WTC11 (cell line): ENCODE measurements at regions not wholly inside any gene's neighbourhood (a gene's known extent, or its start where the extent isn't known, plus 50 kb on each side); places are given as distances from the start of the nearest gene placed in this dataset.

Experiments used
- ATAC-seq: fragments of 200-7000 bp; cut with Tn5 transposase; 2 replicates; pipeline ENCODE4 v1.10.0; 2021; ENCODE audit warnings: mild to moderate bottlenecking, moderate library complexity
- CTCF ChIA-PET: fragments of 300-600 bp; sonication (Branson Sonifier 250); formaldehyde crosslinking; loops from one replicate; lab custom pipeline; 2021; ENCODE audit warnings: antibody characterized with exemption; lab: Charles Lee
- POLR2A ChIA-PET: fragments of 350-600 bp; sonication (Branson Sonifier 250); formaldehyde crosslinking; loops from one replicate; lab custom pipeline; 2021; ENCODE audit warnings: antibody characterized with exemption; lab: Charles Lee
- DNase-seq: peaks from one replicate; pipeline ENCODE4 v3.0.0; 2021; ENCODE audit warnings: low spot score
- H3K27ac Mint-ChIP-seq: 2 replicates; pipeline ENCODE4 v1.8.0; 2021; ENCODE audit warnings: mixed read lengths
- H3K27me3 Mint-ChIP-seq: 2 replicates; pipeline ENCODE4 v1.8.0; 2021; ENCODE audit warnings: low read depth, mild to moderate bottlenecking, moderate library complexity, mixed read lengths
- H3K36me3 Mint-ChIP-seq: 2 replicates; pipeline ENCODE4 v1.8.0; 2021; ENCODE audit warnings: mixed read lengths
- H3K4me1 Mint-ChIP-seq: 2 replicates; pipeline ENCODE4 v1.8.0; 2022; ENCODE audit warnings: mixed read lengths
- H3K4me3 Mint-ChIP-seq: 2 replicates; pipeline ENCODE4 v1.8.0; 2021; ENCODE audit warnings: mild to moderate bottlenecking, moderate library complexity, mixed read lengths
- H3K9me3 Mint-ChIP-seq: 2 replicates; pipeline ENCODE4 v1.8.0; 2021; ENCODE audit warnings: mixed read lengths
- ATF1 ChIP-seq: sonication (generic); formaldehyde crosslinking; IDR thresholded peaks from 2 replicates; pipeline ENCODE4 v1.8.1; 2023; ENCODE audit warnings: mild to moderate bottlenecking, moderate library complexity, missing genetic modification reagents
- ESRRA ChIP-seq: sonication (generic); formaldehyde crosslinking; IDR thresholded peaks from 2 replicates; pipeline ENCODE4 v1.8.1; 2022; ENCODE audit warnings: mild to moderate bottlenecking, missing genetic modification reagents, borderline replicate concordance
- FOXJ3 ChIP-seq: sonication (generic); formaldehyde crosslinking; IDR thresholded peaks from 2 replicates; pipeline ENCODE4 v1.9.0; 2021; ENCODE audit warnings: missing genetic modification reagents, mild to moderate bottlenecking, borderline replicate concordance
- GABPB1 ChIP-seq: sonication (generic); formaldehyde crosslinking; IDR thresholded peaks from 2 replicates; pipeline ENCODE4 v1.8.1; 2023; ENCODE audit warnings: mild to moderate bottlenecking, missing genetic modification reagents
- HMGA2 ChIP-seq: fragments of 250-450 bp; sonication (Bioruptor Pico); IDR thresholded peaks from 2 replicates; pipeline ENCODE4 v1.4.0; 2021; ENCODE audit warnings: mild to moderate bottlenecking, moderate library complexity
- NFATC4 ChIP-seq: fragments of 250-450 bp; sonication (Bioruptor Pico); IDR thresholded peaks from 2 replicates; pipeline ENCODE4 v1.9.0; 2021; ENCODE audit warnings: mild to moderate bottlenecking
- NR1H2 ChIP-seq: sonication (generic); formaldehyde crosslinking; IDR thresholded peaks from 2 replicates; pipeline ENCODE4 v1.9.0; 2021; ENCODE audit warnings: mild to moderate bottlenecking, moderate library complexity, missing genetic modification reagents
- OVOL2 ChIP-seq: fragments of 250-450 bp; sonication (Bioruptor Pico); IDR thresholded peaks from 2 replicates; pipeline ENCODE4 v1.9.0; 2021; ENCODE audit warnings: mild to moderate bottlenecking, borderline replicate concordance
- PRRX2 ChIP-seq: fragments of 250-450 bp; sonication (Bioruptor Pico); IDR thresholded peaks from 2 replicates; pipeline ENCODE4 v1.8.0; 2021; ENCODE audit warnings: mild to moderate bottlenecking
- SMAD3 ChIP-seq: sonication (generic); formaldehyde crosslinking; IDR thresholded peaks from 2 replicates; pipeline ENCODE4 v1.8.0; 2022; ENCODE audit warnings: missing genetic modification reagents, mild to moderate bottlenecking, borderline replicate concordance
- SMAD4 ChIP-seq: sonication (generic); formaldehyde crosslinking; IDR thresholded peaks from 2 replicates; pipeline ENCODE4 v1.8.0; 2022; ENCODE audit warnings: mild to moderate bottlenecking, missing genetic modification reagents
- TEAD1 ChIP-seq: sonication (generic); formaldehyde crosslinking; IDR thresholded peaks from 2 replicates; pipeline ENCODE4 v1.8.0; 2022; ENCODE audit warnings: mild to moderate bottlenecking, missing genetic modification reagents
- ZNF232 ChIP-seq: sonication (generic); formaldehyde crosslinking; IDR thresholded peaks from 2 replicates; pipeline ENCODE4 v1.8.0; 2022; ENCODE audit warnings: mild to moderate bottlenecking, missing genetic modification reagents
- ZNF671 ChIP-seq: fragments of 250-450 bp; sonication (Bioruptor Pico); IDR thresholded peaks from 2 replicates; pipeline ENCODE4 v1.8.0; 2021; ENCODE audit warnings: mild to moderate bottlenecking
- TF ChIP-seq, protein P1 (sequence below): sonication (generic); formaldehyde crosslinking; IDR thresholded peaks from 2 replicates; pipeline ENCODE4 v1.8.1; 2023; ENCODE audit warnings: mild to moderate bottlenecking, moderate library complexity, missing genetic modification reagents
- TF ChIP-seq, protein P2 (sequence below): sonication (generic); formaldehyde crosslinking; IDR thresholded peaks from 2 replicates; pipeline ENCODE4 v1.8.1; 2023; ENCODE audit warnings: mild to moderate bottlenecking, missing genetic modification reagents
- TF ChIP-seq, protein P3 (sequence below): fragments of 250-450 bp; sonication (Bioruptor Pico); IDR thresholded peaks from 2 replicates; pipeline ENCODE4 v2.1.2; 2022; ENCODE audit warnings: mild to moderate bottlenecking, moderate library complexity
- TF ChIP-seq, protein P4 (sequence below): sonication (generic); formaldehyde crosslinking; IDR thresholded peaks from 2 replicates; pipeline ENCODE4 v1.8.1; 2023; ENCODE audit warnings: mild to moderate bottlenecking, missing genetic modification reagents
- TF ChIP-seq, protein P5 (sequence below): fragments of 200-600 bp; IDR thresholded peaks from 2 replicates; pipeline ENCODE4 v1.8.0; 2022; ENCODE audit warnings: antibody characterized with exemption
- TF ChIP-seq, protein P6 (sequence below): sonication (generic); formaldehyde crosslinking; IDR thresholded peaks from 2 replicates; pipeline ENCODE4 v1.8.1; 2023; ENCODE audit warnings: mild to moderate bottlenecking, missing genetic modification reagents, moderate library complexity
- TF ChIP-seq, protein P7 (sequence below): fragments of 250-450 bp; sonication (Bioruptor Pico); IDR thresholded peaks from 2 replicates; pipeline ENCODE4 v1.9.0; 2021; ENCODE audit warnings: moderate library complexity, mild to moderate bottlenecking, inconsistent platforms, borderline replicate concordance
- TF ChIP-seq, protein P8 (sequence below): fragments of 250-450 bp; sonication (Bioruptor Pico); IDR thresholded peaks from 2 replicates; pipeline ENCODE4 v1.9.0; 2021; ENCODE audit warnings: mild to moderate bottlenecking

DNA sequence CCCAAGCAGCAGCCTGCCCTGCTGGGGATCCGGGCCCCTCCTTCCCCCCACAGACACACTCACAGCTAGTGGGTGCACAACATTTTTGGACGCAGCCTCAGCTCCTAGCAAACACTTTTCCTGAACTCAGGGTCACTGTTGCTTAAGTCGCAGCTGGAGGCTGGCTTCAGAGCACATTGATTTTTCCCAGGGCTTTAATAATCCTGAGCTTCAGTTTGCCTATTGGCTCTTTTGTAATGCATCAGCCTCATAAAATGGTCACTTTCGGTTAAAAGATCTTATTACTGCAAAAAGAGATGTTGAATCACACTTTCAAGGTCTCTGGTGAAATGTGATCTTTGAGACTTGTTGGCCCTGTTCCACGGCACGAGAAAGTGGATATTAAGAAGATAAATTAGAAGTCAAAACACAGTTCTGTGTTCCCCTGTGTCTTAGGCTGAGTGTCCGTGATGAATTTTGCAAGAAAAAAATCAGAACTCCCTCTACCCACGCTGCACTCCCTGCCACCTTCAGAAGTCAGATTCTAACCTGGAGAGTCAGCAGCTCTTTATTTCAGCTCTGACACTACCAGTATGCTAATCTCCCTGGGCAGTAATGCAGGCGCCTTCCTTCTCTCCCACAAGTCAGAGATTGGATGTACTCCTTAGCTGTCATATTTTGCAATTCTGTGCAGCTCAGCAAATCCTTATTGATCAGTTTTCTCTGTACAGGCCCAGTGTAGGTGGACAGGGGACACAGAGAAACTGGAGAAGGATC, 158.2 kb upstream of the E2F8 start (continued):
- TF ChIP-seq, protein P1, sequence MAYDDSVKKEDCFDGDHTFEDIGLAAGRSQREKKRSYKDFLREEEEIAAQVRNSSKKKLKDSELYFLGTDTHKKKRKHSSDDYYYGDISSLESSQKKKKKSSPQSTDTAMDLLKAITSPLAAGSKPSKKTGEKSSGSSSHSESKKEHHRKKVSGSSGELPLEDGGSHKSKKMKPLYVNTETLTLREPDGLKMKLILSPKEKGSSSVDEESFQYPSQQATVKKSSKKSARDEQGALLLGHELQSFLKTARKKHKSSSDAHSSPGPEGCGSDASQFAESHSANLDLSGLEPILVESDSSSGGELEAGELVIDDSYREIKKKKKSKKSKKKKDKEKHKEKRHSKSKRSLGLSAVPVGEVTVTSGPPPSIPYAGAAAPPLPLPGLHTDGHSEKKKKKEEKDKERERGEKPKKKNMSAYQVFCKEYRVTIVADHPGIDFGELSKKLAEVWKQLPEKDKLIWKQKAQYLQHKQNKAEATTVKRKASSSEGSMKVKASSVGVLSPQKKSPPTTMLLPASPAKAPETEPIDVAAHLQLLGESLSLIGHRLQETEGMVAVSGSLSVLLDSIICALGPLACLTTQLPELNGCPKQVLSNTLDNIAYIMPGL (CRISPR knock-in tag) = no peak
- TF ChIP-seq SMAD3 (no peak), HMGA2 (CRISPR knock-in tag) (no peak), ESRRA (CRISPR knock-in tag) (no peak)
- TF ChIP-seq, protein P2, sequence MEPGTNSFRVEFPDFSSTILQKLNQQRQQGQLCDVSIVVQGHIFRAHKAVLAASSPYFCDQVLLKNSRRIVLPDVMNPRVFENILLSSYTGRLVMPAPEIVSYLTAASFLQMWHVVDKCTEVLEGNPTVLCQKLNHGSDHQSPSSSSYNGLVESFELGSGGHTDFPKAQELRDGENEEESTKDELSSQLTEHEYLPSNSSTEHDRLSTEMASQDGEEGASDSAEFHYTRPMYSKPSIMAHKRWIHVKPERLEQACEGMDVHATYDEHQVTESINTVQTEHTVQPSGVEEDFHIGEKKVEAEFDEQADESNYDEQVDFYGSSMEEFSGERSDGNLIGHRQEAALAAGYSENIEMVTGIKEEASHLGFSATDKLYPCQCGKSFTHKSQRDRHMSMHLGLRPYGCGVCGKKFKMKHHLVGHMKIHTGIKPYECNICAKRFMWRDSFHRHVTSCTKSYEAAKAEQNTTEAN (CRISPR knock-in tag) = no peak
- TF ChIP-seq, protein P3, sequence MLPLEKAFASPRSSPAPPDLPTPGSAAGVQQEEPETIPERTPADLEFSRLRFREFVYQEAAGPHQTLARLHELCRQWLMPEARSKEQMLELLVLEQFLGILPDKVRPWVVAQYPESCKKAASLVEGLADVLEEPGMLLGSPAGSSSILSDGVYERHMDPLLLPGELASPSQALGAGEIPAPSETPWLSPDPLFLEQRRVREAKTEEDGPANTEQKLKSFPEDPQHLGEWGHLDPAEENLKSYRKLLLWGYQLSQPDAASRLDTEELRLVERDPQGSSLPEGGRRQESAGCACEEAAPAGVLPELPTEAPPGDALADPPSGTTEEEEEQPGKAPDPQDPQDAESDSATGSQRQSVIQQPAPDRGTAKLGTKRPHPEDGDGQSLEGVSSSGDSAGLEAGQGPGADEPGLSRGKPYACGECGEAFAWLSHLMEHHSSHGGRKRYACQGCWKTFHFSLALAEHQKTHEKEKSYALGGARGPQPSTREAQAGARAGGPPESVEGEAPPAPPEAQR (CRISPR knock-in tag) = no peak

DNA sequence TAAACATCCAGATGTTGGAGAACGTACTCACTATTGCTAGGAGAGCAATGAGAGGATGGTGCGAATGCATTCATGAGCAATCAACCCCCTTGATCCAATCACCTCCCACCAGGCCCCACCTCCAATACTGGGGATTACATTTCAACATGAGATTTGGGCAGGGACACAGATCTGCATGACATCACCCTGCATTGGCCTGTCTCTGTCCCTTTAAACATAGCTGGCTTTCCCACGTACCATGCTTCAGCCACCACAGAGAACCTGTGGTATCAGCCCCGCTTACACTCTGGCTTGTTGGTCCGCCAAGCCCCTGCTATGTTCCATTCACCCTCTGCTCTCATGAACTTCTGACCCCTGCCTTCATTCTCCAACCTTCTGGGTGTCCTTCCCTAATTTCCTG, 157.5 kb upstream of the E2F8 start:
- Mint-ChIP-seq H3K27ac (no peak overlapping the region), H3K4me1 (peaks cover 10% of the 10 kb centered on the region), H3K27me3 (no peaks in the 10 kb centered on the region), H3K4me3 (no peak overlapping the region), H3K9me3 (no peaks in the 10 kb centered on the region), H3K36me3 (no peaks in the 10 kb centered on the region)
- CTCF ChIA-PET = no interaction called here
- ATAC-seq = no peak
- DNase-seq = no peak
- POLR2A ChIA-PET = no interaction called here
- TF ChIP-seq PRRX2 (CRISPR knock-in tag) (no peak), NR1H2 (CRISPR knock-in tag) (no peak), TEAD1 (no peak), NFATC4 (no peak), FOXJ3 (CRISPR knock-in tag) (no peak), GABPB1 (CRISPR knock-in tag) (no peak), OVOL2 (CRISPR knock-in tag) (no peak), ZNF671 (CRISPR knock-in tag) (no peak), ATF1 (CRISPR knock-in tag) (no peak), ZNF232 (CRISPR knock-in tag) (no peak), SMAD4 (CRISPR knock-in tag) (no peak)
- TF ChIP-seq, protein P4, sequence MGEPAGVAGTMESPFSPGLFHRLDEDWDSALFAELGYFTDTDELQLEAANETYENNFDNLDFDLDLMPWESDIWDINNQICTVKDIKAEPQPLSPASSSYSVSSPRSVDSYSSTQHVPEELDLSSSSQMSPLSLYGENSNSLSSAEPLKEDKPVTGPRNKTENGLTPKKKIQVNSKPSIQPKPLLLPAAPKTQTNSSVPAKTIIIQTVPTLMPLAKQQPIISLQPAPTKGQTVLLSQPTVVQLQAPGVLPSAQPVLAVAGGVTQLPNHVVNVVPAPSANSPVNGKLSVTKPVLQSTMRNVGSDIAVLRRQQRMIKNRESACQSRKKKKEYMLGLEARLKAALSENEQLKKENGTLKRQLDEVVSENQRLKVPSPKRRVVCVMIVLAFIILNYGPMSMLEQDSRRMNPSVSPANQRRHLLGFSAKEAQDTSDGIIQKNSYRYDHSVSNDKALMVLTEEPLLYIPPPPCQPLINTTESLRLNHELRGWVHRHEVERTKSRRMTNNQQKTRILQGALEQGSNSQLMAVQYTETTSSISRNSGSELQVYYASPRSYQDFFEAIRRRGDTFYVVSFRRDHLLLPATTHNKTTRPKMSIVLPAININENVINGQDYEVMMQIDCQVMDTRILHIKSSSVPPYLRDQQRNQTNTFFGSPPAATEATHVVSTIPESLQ (CRISPR knock-in tag) = no peak
- TF ChIP-seq, protein P5, sequence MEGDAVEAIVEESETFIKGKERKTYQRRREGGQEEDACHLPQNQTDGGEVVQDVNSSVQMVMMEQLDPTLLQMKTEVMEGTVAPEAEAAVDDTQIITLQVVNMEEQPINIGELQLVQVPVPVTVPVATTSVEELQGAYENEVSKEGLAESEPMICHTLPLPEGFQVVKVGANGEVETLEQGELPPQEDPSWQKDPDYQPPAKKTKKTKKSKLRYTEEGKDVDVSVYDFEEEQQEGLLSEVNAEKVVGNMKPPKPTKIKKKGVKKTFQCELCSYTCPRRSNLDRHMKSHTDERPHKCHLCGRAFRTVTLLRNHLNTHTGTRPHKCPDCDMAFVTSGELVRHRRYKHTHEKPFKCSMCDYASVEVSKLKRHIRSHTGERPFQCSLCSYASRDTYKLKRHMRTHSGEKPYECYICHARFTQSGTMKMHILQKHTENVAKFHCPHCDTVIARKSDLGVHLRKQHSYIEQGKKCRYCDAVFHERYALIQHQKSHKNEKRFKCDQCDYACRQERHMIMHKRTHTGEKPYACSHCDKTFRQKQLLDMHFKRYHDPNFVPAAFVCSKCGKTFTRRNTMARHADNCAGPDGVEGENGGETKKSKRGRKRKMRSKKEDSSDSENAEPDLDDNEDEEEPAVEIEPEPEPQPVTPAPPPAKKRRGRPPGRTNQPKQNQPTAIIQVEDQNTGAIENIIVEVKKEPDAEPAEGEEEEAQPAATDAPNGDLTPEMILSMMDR = no peak
- TF ChIP-seq, protein P6, sequence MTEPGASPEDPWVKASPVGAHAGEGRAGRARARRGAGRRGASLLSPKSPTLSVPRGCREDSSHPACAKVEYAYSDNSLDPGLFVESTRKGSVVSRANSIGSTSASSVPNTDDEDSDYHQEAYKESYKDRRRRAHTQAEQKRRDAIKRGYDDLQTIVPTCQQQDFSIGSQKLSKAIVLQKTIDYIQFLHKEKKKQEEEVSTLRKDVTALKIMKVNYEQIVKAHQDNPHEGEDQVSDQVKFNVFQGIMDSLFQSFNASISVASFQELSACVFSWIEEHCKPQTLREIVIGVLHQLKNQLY (CRISPR knock-in tag) = no peak
- TF ChIP-seq, protein P7, sequence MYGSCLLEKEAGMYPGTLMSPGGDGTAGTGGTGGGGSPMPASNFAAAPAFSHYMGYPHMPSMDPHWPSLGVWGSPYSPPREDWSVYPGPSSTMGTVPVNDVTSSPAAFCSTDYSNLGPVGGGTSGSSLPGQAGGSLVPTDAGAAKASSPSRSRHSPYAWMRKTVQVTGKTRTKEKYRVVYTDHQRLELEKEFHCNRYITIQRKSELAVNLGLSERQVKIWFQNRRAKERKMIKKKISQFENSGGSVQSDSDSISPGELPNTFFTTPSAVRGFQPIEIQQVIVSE (CRISPR knock-in tag) = no peak
- TF ChIP-seq, protein P8, sequence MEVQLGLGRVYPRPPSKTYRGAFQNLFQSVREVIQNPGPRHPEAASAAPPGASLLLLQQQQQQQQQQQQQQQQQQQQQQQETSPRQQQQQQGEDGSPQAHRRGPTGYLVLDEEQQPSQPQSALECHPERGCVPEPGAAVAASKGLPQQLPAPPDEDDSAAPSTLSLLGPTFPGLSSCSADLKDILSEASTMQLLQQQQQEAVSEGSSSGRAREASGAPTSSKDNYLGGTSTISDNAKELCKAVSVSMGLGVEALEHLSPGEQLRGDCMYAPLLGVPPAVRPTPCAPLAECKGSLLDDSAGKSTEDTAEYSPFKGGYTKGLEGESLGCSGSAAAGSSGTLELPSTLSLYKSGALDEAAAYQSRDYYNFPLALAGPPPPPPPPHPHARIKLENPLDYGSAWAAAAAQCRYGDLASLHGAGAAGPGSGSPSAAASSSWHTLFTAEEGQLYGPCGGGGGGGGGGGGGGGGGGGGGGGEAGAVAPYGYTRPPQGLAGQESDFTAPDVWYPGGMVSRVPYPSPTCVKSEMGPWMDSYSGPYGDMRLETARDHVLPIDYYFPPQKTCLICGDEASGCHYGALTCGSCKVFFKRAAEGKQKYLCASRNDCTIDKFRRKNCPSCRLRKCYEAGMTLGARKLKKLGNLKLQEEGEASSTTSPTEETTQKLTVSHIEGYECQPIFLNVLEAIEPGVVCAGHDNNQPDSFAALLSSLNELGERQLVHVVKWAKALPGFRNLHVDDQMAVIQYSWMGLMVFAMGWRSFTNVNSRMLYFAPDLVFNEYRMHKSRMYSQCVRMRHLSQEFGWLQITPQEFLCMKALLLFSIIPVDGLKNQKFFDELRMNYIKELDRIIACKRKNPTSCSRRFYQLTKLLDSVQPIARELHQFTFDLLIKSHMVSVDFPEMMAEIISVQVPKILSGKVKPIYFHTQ = no peak
- TF ChIP-seq, protein P1 (CRISPR knock-in tag) = no peak
